ENCODE measurements at regions not wholly inside any gene's neighbourhood (a gene's known extent, or its start where the extent isn't known, plus 50 kb on each side); places are given as distances from the start of the nearest gene placed in this dataset.

- H3K4me3 ChIP-seq (ENCODE audit: low read length) = no peak overlapping the region
- TF ChIP-seq CTCF (conservative IDR thresholded peaks at IDR 0.05; ENCODE audit: low read depth, low read length) = no peak
- no peak for DNase-seq (ENCODE audit: low read depth)
Measured at GRCh38 chr2:60033325-60033724, 520.1 kb downstream of the BCL11A start.

- H3K4me3 ChIP-seq (ENCODE audit: low read length) = no peak overlapping the region
- TF ChIP-seq CTCF (conservative IDR thresholded peaks at IDR 0.05; ENCODE audit: low read depth, low read length) = no peak
- no peak for DNase-seq (ENCODE audit: low read depth)
Measured at GRCh38 chr2:60029566-60029883, 523.9 kb downstream of the BCL11A start.

- DNase-seq (ENCODE audit: low read depth) = no peak
- no peak for TF ChIP-seq CTCF (conservative IDR thresholded peaks at IDR 0.05; ENCODE audit: low read depth, low read length)
- no peak overlapping the region for H3K4me3 ChIP-seq (ENCODE audit: low read length)
Measured at GRCh38 chr2:60028849-60029565, 524.4 kb downstream of the BCL11A start.

GRCh38 chr2:60025496-60025895, 528.0 kb downstream of the BCL11A start:
- no peak overlapping the region for H3K4me3 ChIP-seq (ENCODE audit: low read length)
- TF ChIP-seq CTCF (conservative IDR thresholded peaks at IDR 0.05; ENCODE audit: low read depth, low read length) = no peak
- no peak for DNase-seq (ENCODE audit: low read depth)

GRCh38 chr2:60023256-60023985, 530.0 kb downstream of the BCL11A start:
- no peak overlapping the region for H3K4me3 ChIP-seq (ENCODE audit: low read length)
- TF ChIP-seq CTCF (conservative IDR thresholded peaks at IDR 0.05; ENCODE audit: low read depth, low read length) = no peak
- DNase-seq (ENCODE audit: low read depth) = no peak

- DNase-seq (ENCODE audit: low read depth) = no peak
- TF ChIP-seq CTCF (conservative IDR thresholded peaks at IDR 0.05; ENCODE audit: low read depth, low read length) = no peak
- no peak overlapping the region for H3K4me3 ChIP-seq (ENCODE audit: low read length)
Measured at GRCh38 chr2:60007671-60008070, 545.8 kb downstream of the BCL11A start.

- no peak for DNase-seq (ENCODE audit: low read depth)
- no peak overlapping the region for H3K4me3 ChIP-seq (ENCODE audit: low read length)
- TF ChIP-seq CTCF (conservative IDR thresholded peaks at IDR 0.05; ENCODE audit: low read depth, low read length) = no peak
Measured at GRCh38 chr2:60003076-60003475, 550.4 kb downstream of the BCL11A start.

All from retinal pigment epithelial cell (primary cell).